ENCODE measurements at regions not wholly inside any gene's neighbourhood (a gene's known extent, or its start where the extent isn't known, plus 50 kb on each side); places are given as distances from the start of the nearest gene placed in this dataset.
"Not testable (repeated sequence)": the region's sequence is repeated elsewhere in the genome, so short reads cannot be mapped to it uniquely, and the experiment has no call there.

DNA sequence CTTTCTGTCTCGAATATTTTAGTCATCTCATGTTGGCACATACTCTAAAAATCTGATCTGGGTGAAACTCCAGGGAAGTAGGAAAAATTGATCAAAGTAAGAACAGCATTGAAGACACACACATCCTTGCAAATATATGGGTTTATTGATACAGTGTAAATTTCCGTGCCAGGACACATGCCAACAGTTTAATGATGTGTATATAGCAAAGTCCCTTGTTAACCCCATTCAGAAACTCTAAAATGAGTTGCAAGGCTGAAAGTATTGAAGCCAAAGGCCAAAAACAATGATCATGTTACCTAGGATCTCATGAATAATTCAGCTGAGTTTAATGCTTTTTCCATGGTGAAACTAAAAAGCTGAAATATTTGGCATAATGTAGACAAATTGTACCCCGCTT, 62.3 kb upstream of the FAM72C start:
- DNase-seq (ENCODE audit: low read depth, low spot score); H3K9me3 ChIP-seq (ENCODE audit: control insufficient read depth in 1 of 2, insufficient read depth in 1 of 2, low read depth in 1 of 2, low read length in 2 of 2); H3K9me2 ChIP-seq (ENCODE audit: insufficient read depth); CTCF ChIA-PET; H3K79me2 ChIP-seq (ENCODE audit: insufficient read depth, low read length); POLR2A ChIA-PET; ATAC-seq; H3K4me2 ChIP-seq (ENCODE audit: low read length); BruUV-seq (replicated peaks); H3K27me3 ChIP-seq (ENCODE audit: insufficient read depth, low read length); H3K27ac ChIP-seq (ENCODE audit: low read depth, low read length); H4K20me1 ChIP-seq (ENCODE audit: insufficient read depth); H3K4me1 ChIP-seq (ENCODE audit: control insufficient read depth in 1 of 2, insufficient read depth in 2 of 2, low read length in 2 of 2); H3K4me3 ChIP-seq (replicated peaks in 1 of 2; ENCODE audit: low read depth in 1 of 2, low read length in 2 of 2); RAD21 ChIA-PET (ENCODE audit: low non-redundant PET in 1 of 2, low total read pairs in 2 of 2, uncharacterized antibody in 2 of 2, unreplicated experiment in 2 of 2); H2AFZ ChIP-seq (ENCODE audit: low read depth, low read length, poor library complexity, severe bottlenecking); H3K36me3 ChIP-seq (ENCODE audit: control insufficient read depth in 1 of 2, insufficient read depth in 2 of 2, low read length in 2 of 2); H3K9ac ChIP-seq (ENCODE audit: low read length); intact Hi-C loops (cut with micrococcal nuclease): not testable (repeated sequence)

DNA sequence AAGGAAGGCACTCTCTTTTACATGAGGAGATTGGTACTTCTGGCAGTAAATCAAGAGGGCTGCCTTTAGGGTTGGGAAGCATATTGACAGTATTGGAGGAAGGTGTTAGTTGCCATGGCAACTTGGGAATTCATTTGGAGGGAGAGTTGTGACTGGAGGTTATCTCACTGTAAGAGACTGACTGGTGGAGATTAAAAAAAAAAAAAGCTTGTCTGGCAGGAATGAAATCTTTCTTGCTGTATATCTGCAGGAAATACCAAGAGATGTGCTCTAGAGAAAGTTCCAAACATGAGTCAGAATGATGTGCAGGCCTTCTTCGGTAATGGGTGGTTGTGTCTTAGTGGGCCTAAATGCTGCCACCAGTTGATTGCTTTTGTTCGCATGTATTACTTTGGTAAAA, 59.8 kb upstream of the FAM72C start:
- intact Hi-C loops (cut with micrococcal nuclease); H3K4me2 ChIP-seq (ENCODE audit: low read length); POLR2A ChIA-PET; ATAC-seq; H3K27me3 ChIP-seq (ENCODE audit: insufficient read depth, low read length); H3K9me2 ChIP-seq (ENCODE audit: insufficient read depth); H4K20me1 ChIP-seq (ENCODE audit: insufficient read depth); H2AFZ ChIP-seq (ENCODE audit: low read depth, low read length, poor library complexity, severe bottlenecking); H3K79me2 ChIP-seq (ENCODE audit: insufficient read depth, low read length); DNase-seq (ENCODE audit: low read depth, low spot score); H3K4me3 ChIP-seq (replicated peaks in 1 of 2; ENCODE audit: low read depth in 1 of 2, low read length in 2 of 2); H3K4me1 ChIP-seq (ENCODE audit: control insufficient read depth in 1 of 2, insufficient read depth in 2 of 2, low read length in 2 of 2); RAD21 ChIA-PET (ENCODE audit: low non-redundant PET in 1 of 2, low total read pairs in 2 of 2, uncharacterized antibody in 2 of 2, unreplicated experiment in 2 of 2); BruUV-seq (replicated peaks); CTCF ChIA-PET; H3K9ac ChIP-seq (ENCODE audit: low read length); H3K9me3 ChIP-seq (ENCODE audit: control insufficient read depth in 1 of 2, insufficient read depth in 1 of 2, low read depth in 1 of 2, low read length in 2 of 2); H3K27ac ChIP-seq (ENCODE audit: low read depth, low read length); H3K36me3 ChIP-seq (ENCODE audit: control insufficient read depth in 1 of 2, insufficient read depth in 2 of 2, low read length in 2 of 2): not testable (repeated sequence)

DNA sequence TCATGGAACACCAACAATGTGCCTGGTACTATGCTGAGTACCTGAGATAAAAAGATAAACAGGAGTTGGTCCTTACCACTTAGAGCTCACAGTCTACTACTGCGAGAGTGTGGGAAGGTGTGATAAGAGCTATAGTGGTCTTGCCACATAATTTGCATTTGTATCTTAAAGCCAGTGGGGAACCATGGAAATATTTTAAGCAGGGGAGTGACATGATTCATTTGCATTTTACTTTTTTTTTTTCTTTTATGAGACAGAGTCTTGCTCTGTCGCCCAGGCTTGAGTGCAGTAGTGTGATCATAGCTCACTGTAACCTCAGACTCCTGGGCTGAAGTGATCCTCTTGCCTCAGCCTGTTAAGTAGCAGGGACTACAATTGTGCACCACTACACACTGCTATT, 54.2 kb upstream of the FAM72C start:
- H3K27ac ChIP-seq (ENCODE audit: low read depth, low read length); CTCF ChIA-PET; H3K79me2 ChIP-seq (ENCODE audit: insufficient read depth, low read length); POLR2A ChIA-PET; H3K9me3 ChIP-seq (ENCODE audit: control insufficient read depth in 1 of 2, insufficient read depth in 1 of 2, low read depth in 1 of 2, low read length in 2 of 2); intact Hi-C loops (cut with micrococcal nuclease); BruUV-seq (replicated peaks); H3K9ac ChIP-seq (ENCODE audit: low read length); H3K27me3 ChIP-seq (ENCODE audit: insufficient read depth, low read length); H3K36me3 ChIP-seq (ENCODE audit: control insufficient read depth in 1 of 2, insufficient read depth in 2 of 2, low read length in 2 of 2); H3K4me2 ChIP-seq (ENCODE audit: low read length); ATAC-seq; RAD21 ChIA-PET (ENCODE audit: low non-redundant PET in 1 of 2, low total read pairs in 2 of 2, uncharacterized antibody in 2 of 2, unreplicated experiment in 2 of 2); H2AFZ ChIP-seq (ENCODE audit: low read depth, low read length, poor library complexity, severe bottlenecking); H3K9me2 ChIP-seq (ENCODE audit: insufficient read depth); H3K4me3 ChIP-seq (replicated peaks in 1 of 2; ENCODE audit: low read depth in 1 of 2, low read length in 2 of 2); H4K20me1 ChIP-seq (ENCODE audit: insufficient read depth); H3K4me1 ChIP-seq (ENCODE audit: control insufficient read depth in 1 of 2, insufficient read depth in 2 of 2, low read length in 2 of 2); DNase-seq (ENCODE audit: low read depth, low spot score): not testable (repeated sequence)

DNA sequence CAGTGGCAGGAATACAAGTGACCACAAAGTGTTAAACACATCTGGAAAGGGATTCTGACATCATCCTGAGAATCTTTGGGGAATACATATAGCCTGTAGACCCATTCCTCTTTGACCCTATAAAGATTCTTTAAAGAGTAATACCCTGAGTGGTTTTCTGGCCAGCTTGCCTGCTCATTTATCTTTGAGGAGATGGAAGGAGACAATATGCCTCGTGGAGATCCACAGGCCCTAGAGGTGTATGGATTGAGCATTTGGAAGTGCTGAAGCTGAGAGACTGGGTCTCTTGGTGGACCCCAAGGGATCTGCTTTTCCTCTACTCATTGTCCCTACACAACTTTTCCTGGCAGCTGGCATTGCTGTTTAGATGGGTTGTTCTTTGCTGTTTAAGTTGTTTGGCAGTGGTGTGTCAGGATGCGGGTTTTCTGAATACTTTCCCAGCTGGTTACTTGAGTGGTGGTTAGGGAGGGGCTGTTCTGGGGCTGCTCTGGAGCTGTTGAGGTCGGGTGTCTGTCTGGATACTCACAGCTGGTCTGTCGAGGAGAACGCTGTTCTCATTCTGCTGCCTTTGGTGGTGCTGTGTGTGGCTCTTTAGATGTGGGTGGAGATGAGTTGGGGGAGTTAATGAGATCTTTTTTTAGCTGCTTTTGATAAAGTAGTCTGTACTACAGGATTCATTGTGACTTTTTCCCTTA, 50.1 kb upstream of the FAM72C start:
- POLR2A ChIA-PET; H3K4me1 ChIP-seq (ENCODE audit: control insufficient read depth in 1 of 2, insufficient read depth in 2 of 2, low read length in 2 of 2); H3K9me3 ChIP-seq (ENCODE audit: control insufficient read depth in 1 of 2, insufficient read depth in 1 of 2, low read depth in 1 of 2, low read length in 2 of 2); H3K4me2 ChIP-seq (ENCODE audit: low read length); H2AFZ ChIP-seq (ENCODE audit: low read depth, low read length, poor library complexity, severe bottlenecking); ATAC-seq; BruUV-seq (replicated peaks); H3K79me2 ChIP-seq (ENCODE audit: insufficient read depth, low read length); H3K9me2 ChIP-seq (ENCODE audit: insufficient read depth); H3K27me3 ChIP-seq (ENCODE audit: insufficient read depth, low read length); H3K4me3 ChIP-seq (replicated peaks in 1 of 2; ENCODE audit: low read depth in 1 of 2, low read length in 2 of 2); intact Hi-C loops (cut with micrococcal nuclease); DNase-seq (ENCODE audit: low read depth, low spot score); RAD21 ChIA-PET (ENCODE audit: low non-redundant PET in 1 of 2, low total read pairs in 2 of 2, uncharacterized antibody in 2 of 2, unreplicated experiment in 2 of 2); H4K20me1 ChIP-seq (ENCODE audit: insufficient read depth); CTCF ChIA-PET; H3K9ac ChIP-seq (ENCODE audit: low read length); H3K27ac ChIP-seq (ENCODE audit: low read depth, low read length); H3K36me3 ChIP-seq (ENCODE audit: control insufficient read depth in 1 of 2, insufficient read depth in 2 of 2, low read length in 2 of 2): not testable (repeated sequence)

Data from HCT116 (cell line).